ENCODE measurements at regions not wholly inside any gene's neighbourhood (a gene's known extent, or its start where the extent isn't known, plus 50 kb on each side); places are given as distances from the start of the nearest gene placed in this dataset.

- Histone ChIP-seq H3K79me2 (ENCODE audit: insufficient read depth, low read length) (no peaks in the 10 kb centered on the region), H3K4me1 (ENCODE audit: insufficient read depth, low read length, severe bottlenecking) (no peaks in the 10 kb centered on the region), H2AFZ (ENCODE audit: low read length) (no peak overlapping the region), H3K9me3 (ENCODE audit: low read length) (no peaks in the 10 kb centered on the region), H3K9ac (ENCODE audit: low read length) (no peak overlapping the region), H3K36me3 (ENCODE audit: insufficient read depth, low read length) (no peaks in the 10 kb centered on the region), H3K27ac (ENCODE audit: low read depth, low read length, poor library complexity, severe bottlenecking) (no peak overlapping the region), H3K9me2 (ENCODE audit: low read depth, low read length) (no peaks in the 10 kb centered on the region), H4K20me1 (ENCODE audit: insufficient read depth, low read length) (no peaks in the 10 kb centered on the region), H3K4me3 (ENCODE audit: low read depth, low read length, poor library complexity, severe bottlenecking) (no peak overlapping the region), H3K27me3 (ENCODE audit: insufficient read depth, low read length) (no peaks in the 10 kb centered on the region), H3K4me2 (ENCODE audit: low read length) (no peak overlapping the region), H3F3A (ENCODE audit: insufficient read depth, low read length) (no peaks in the 10 kb centered on the region)
- no peak for TF ChIP-seq EZH2 (IDR thresholded peaks at IDR 0.05; ENCODE audit: borderline replicate concordance, low read length)
- TF ChIP-seq CTCF (IDR thresholded peaks at IDR 0.05; ENCODE audit: low read length), result no peak
These were observed 318.0 kb downstream of the RFPL4B start for GRCh38 chr6:112665114-112665513.

GRCh38 chr6:112665815-112666214 is 318.7 kb downstream of the RFPL4B start:
- TF ChIP-seq EZH2 (IDR thresholded peaks at IDR 0.05; ENCODE audit: borderline replicate concordance, low read length) (no peak), CTCF (IDR thresholded peaks at IDR 0.05; ENCODE audit: low read length) (no peak)
- no peaks in the 10 kb centered on the region for H4K20me1 ChIP-seq (ENCODE audit: insufficient read depth, low read length)
- H3K4me1 ChIP-seq (ENCODE audit: insufficient read depth, low read length, severe bottlenecking), result no peaks in the 10 kb centered on the region
- H3K36me3 ChIP-seq (ENCODE audit: insufficient read depth, low read length), result no peaks in the 10 kb centered on the region
- H3K4me2 ChIP-seq (ENCODE audit: low read length), result no peak overlapping the region
- no peaks in the 10 kb centered on the region for H3K9me2 ChIP-seq (ENCODE audit: low read depth, low read length)
- H3K9me3 ChIP-seq (ENCODE audit: low read length), result no peaks in the 10 kb centered on the region
- no peaks in the 10 kb centered on the region for H3F3A ChIP-seq (ENCODE audit: insufficient read depth, low read length)
- no peak overlapping the region for H3K9ac ChIP-seq (ENCODE audit: low read length)
- no peaks in the 10 kb centered on the region for H3K27me3 ChIP-seq (ENCODE audit: insufficient read depth, low read length)
- no peak overlapping the region for H3K4me3 ChIP-seq (ENCODE audit: low read depth, low read length, poor library complexity, severe bottlenecking)
- no peak overlapping the region for H2AFZ ChIP-seq (ENCODE audit: low read length)
- no peaks in the 10 kb centered on the region for H3K79me2 ChIP-seq (ENCODE audit: insufficient read depth, low read length)
- no peak overlapping the region for H3K27ac ChIP-seq (ENCODE audit: low read depth, low read length, poor library complexity, severe bottlenecking)

- Histone ChIP-seq H3K9me3 (ENCODE audit: low read length) (no peaks in the 10 kb centered on the region), H3K9me2 (ENCODE audit: low read depth, low read length) (no peaks in the 10 kb centered on the region), H3K79me2 (ENCODE audit: insufficient read depth, low read length) (no peaks in the 10 kb centered on the region), H3K36me3 (ENCODE audit: insufficient read depth, low read length) (no peaks in the 10 kb centered on the region), H3K27ac (ENCODE audit: low read depth, low read length, poor library complexity, severe bottlenecking) (no peak overlapping the region), H3K4me2 (ENCODE audit: low read length) (no peak overlapping the region), H3K4me3 (ENCODE audit: low read depth, low read length, poor library complexity, severe bottlenecking) (no peak overlapping the region), H3K27me3 (ENCODE audit: insufficient read depth, low read length) (no peaks in the 10 kb centered on the region), H2AFZ (ENCODE audit: low read length) (no peak overlapping the region), H3K9ac (ENCODE audit: low read length) (no peak overlapping the region), H3K4me1 (ENCODE audit: insufficient read depth, low read length, severe bottlenecking) (no peaks in the 10 kb centered on the region), H4K20me1 (ENCODE audit: insufficient read depth, low read length) (no peaks in the 10 kb centered on the region), H3F3A (ENCODE audit: insufficient read depth, low read length) (no peaks in the 10 kb centered on the region)
- no peak for TF ChIP-seq EZH2 (IDR thresholded peaks at IDR 0.05; ENCODE audit: borderline replicate concordance, low read length)
- no peak for TF ChIP-seq CTCF (IDR thresholded peaks at IDR 0.05; ENCODE audit: low read length)
These were observed 320.3 kb downstream of the RFPL4B start for GRCh38 chr6:112667427-112667826.
